HepG2 (cell line): ENCODE measurements at regions not wholly inside any gene's neighbourhood (a gene's known extent, or its start where the extent isn't known, plus 50 kb on each side); places are given as distances from the start of the nearest gene placed in this dataset.

Experiments
- ATAC-seq: fragments of 200-7000 bp; cut with Tn5 transposase; 3 replicates; pipeline ENCODE4 v1.9.1; 2020; ENCODE audit warnings: mild to moderate bottlenecking, moderate library complexity
- BruUV-seq: library from RNA; stranded (reverse); fragments of 400-500 nt; replicated peaks from 2 replicates; lab custom pipeline; 2021; lab: Mats Ljungman, UMichigan
- CTCF ChIA-PET: fragments of 300-600 bp; formaldehyde crosslinking; extraction: SDS; loops from one replicate; lab custom pipeline; 2021; ENCODE audit warnings: low total read pairs, inconsistent platforms, low intra/inter-chr PET ratio; lab: Yijun Ruan, JAX
- POLR2A ChIA-PET: fragments of 350-600 bp; sonication (Branson Sonifier 250); formaldehyde crosslinking; loops from one replicate; lab custom pipeline; 2020; ENCODE audit warnings: antibody characterized with exemption, inconsistent platforms; lab: Yijun Ruan, JAX
- DNase-seq: peaks from one replicate; pipeline ENCODE4 v3.0.0-alpha.2; 2015; ENCODE audit warnings: low spot score
- FAIRE-seq: peaks from 3 replicates; lab custom pipeline; 2011; peaks lifted over from hg19 to GRCh38; lab: Jason Lieb, UNC
- H2AFZ ChIP-seq: one replicate; pipeline ENCODE4 v1.6.1; 2011; ENCODE audit warnings: low read length, inconsistent platforms
- H3K27ac ChIP-seq: fragments of 300-600 bp; 3 replicates; pipeline ENCODE4 v1.8.0; 2011; ENCODE audit warnings: mixed run types, mild to moderate bottlenecking, mixed read lengths, low read length, inconsistent platforms; ENCODE audit not compliant: insufficient read depth; ENCODE audit errors: extremely low read length
- H3K27me3 ChIP-seq, 2 experiments: fragments of 200-600 bp in 1 of 2; 2 replicates in 1 of 2; 3 replicates in 1 of 2; pipeline versions ENCODE4 v1.6.0 to v1.8.0; 2011; ENCODE audit warnings: low read length in 2 of 2, mild to moderate bottlenecking in 2 of 2, moderate library complexity in 2 of 2, inconsistent platforms in 1 of 2; ENCODE audit not compliant: insufficient read depth in 2 of 2, control insufficient read depth in 1 of 2
- H3K36me3 ChIP-seq, 2 experiments: fragments of 200-600 bp in 1 of 2; replicated peaks in 1 of 2; 2 replicates in 1 of 2; 3 replicates in 1 of 2; pipeline versions ENCODE4 v1.5.1 to v1.8.0; 2011; ENCODE audit warnings: low read length in 2 of 2, inconsistent platforms in 1 of 2; ENCODE audit not compliant: insufficient read depth in 2 of 2, control insufficient read depth in 1 of 2
- H3K4me1 ChIP-seq: 2 replicates; pipeline ENCODE4 v1.5.1; 2012; ENCODE audit warnings: low read length, inconsistent platforms; ENCODE audit not compliant: insufficient read depth
- H3K4me2 ChIP-seq: 2 replicates; pipeline ENCODE4 v1.6.0; 2011; ENCODE audit warnings: low read depth, low read length, inconsistent platforms
- H3K4me3 ChIP-seq, 3 experiments: fragments of 200-600 bp in 1 of 3; sonication (generic), shearing (Covaris generic) in 1 of 3; replicated peaks in 1 of 3; 2 replicates each; pipeline ENCODE4 v1.5.1; 2011 to 2016; ENCODE audit warnings: low read length in 3 of 3, inconsistent platforms in 2 of 3, low read depth in 2 of 3, mild to moderate bottlenecking in 2 of 3, control low read depth in 1 of 3, mixed read lengths in 1 of 3; ENCODE audit not compliant: insufficient read depth in 1 of 3
- H3K79me2 ChIP-seq: one replicate; pipeline ENCODE4 v1.6.1; 2011; ENCODE audit warnings: low read length, inconsistent platforms; ENCODE audit not compliant: insufficient read depth
- H3K9ac ChIP-seq: 2 replicates; pipeline ENCODE4 v1.6.0; 2011; ENCODE audit warnings: mild to moderate bottlenecking, low read depth, low read length, inconsistent platforms; ENCODE audit not compliant: insufficient read depth
- H3K9me3 ChIP-seq: 2 replicates; pipeline ENCODE4 v1.5.1; 2012; ENCODE audit warnings: mild to moderate bottlenecking, low read length
- H4K20me1 ChIP-seq: 2 replicates; pipeline ENCODE4 v1.6.0; 2011; ENCODE audit warnings: inconsistent platforms, mild to moderate bottlenecking, low read length, moderate library complexity; ENCODE audit not compliant: insufficient read depth
- KDM5A ChIP-seq: fragments of 200-600 bp; sonication (generic); IDR thresholded peaks from 2 replicates; pipeline ENCODE4 v1.7.0; 2018; ENCODE audit warnings: antibody characterized with exemption, mild to moderate bottlenecking, low read length, borderline replicate concordance
- MIER3 ChIP-seq: IDR thresholded peaks from 2 replicates; pipeline ENCODE4 v1.6.1; 2016; ENCODE audit warnings: missing compliant biosample characterization, borderline replicate concordance
- PHF8 ChIP-seq: sonication (generic); formaldehyde crosslinking; IDR thresholded peaks from 2 replicates; pipeline ENCODE4 v1.5.0; 2020; ENCODE audit warnings: missing genetic modification reagents
- PRPF4 ChIP-seq: fragments of 200-400 bp; formaldehyde crosslinking; IDR thresholded peaks from 2 replicates; pipeline ENCODE4 v1.6.1; 2016; ENCODE audit warnings: low read length, low read depth; ENCODE audit not compliant: poor library complexity, severe bottlenecking
- RCOR2 ChIP-seq: IDR thresholded peaks from 2 replicates; pipeline ENCODE4 v1.6.1; 2016; ENCODE audit warnings: missing biosample characterization, missing genetic modification reagents
- SMAD1 ChIP-seq: sonication (generic); formaldehyde crosslinking; IDR thresholded peaks from 2 replicates; pipeline ENCODE4 v1.4.0; 2020; ENCODE audit warnings: missing genetic modification reagents, low read depth, mild to moderate bottlenecking, borderline replicate concordance
- TAF15 ChIP-seq: fragments of 200-400 bp; formaldehyde crosslinking; IDR thresholded peaks from one replicate; pipeline ENCODE4 v1.6.1; 2018; ENCODE audit warnings: mild to moderate bottlenecking, low read depth, low read length; ENCODE audit not compliant: poor library complexity, severe bottlenecking
- TOE1 ChIP-seq: sonication (generic); formaldehyde crosslinking; IDR thresholded peaks from 2 replicates; pipeline ENCODE4 v1.4.0; 2020; ENCODE audit warnings: mild to moderate bottlenecking, missing genetic modification reagents
- ZFP41 ChIP-seq: sonication (generic); formaldehyde crosslinking; IDR thresholded peaks from 2 replicates; pipeline ENCODE4 v1.4.0; 2020; ENCODE audit warnings: mild to moderate bottlenecking, missing genetic modification reagents, borderline replicate concordance
- ZNF546 ChIP-seq: sonication (generic); formaldehyde crosslinking; conservative IDR thresholded peaks from 2 replicates; pipeline ENCODE4 v1.8.1; 2023; ENCODE audit warnings: mild to moderate bottlenecking, missing genetic modification reagents
- ZNF557 ChIP-seq: sonication (generic); formaldehyde crosslinking; IDR thresholded peaks from 2 replicates; pipeline ENCODE4 v1.4.0; 2020; ENCODE audit warnings: missing genetic modification reagents
- ZNF564 ChIP-seq: sonication (generic); formaldehyde crosslinking; IDR thresholded peaks from 2 replicates; pipeline ENCODE4 v1.8.1; 2023; ENCODE audit warnings: mild to moderate bottlenecking, missing genetic modification reagents
- ZNF570 ChIP-seq: sonication (generic); formaldehyde crosslinking; IDR thresholded peaks from 2 replicates; pipeline ENCODE4 v1.4.0; 2020; ENCODE audit warnings: mild to moderate bottlenecking, missing genetic modification reagents, borderline replicate concordance
- ZNF678 ChIP-seq: sonication (generic); formaldehyde crosslinking; IDR thresholded peaks from 2 replicates; pipeline ENCODE4 v1.4.0; 2020; ENCODE audit warnings: mild to moderate bottlenecking, missing genetic modification reagents
- WGBS: methylation state at CpG from one replicate; pipeline ENCODE4 v1.1.6; 2017; ENCODE audit warnings: low lambda C conversion rate; 5-methylcytosine and 5-hydroxymethylcytosine counted together
- in situ Hi-C: cut with HindIII; loops from 2 replicates; pipeline ENCODE4 v1.10.0; 2017; ENCODE audit warnings: low pct_unique_long_range_greater_than_20kb; ENCODE audit not compliant: extremely low pct_ligation_motif_present
- intact Hi-C: fragments of 100-400 bp; cut with micrococcal nuclease; formaldehyde crosslinking; loops from one replicate; pipeline ENCODE4 v1.10.0; 2022; ENCODE audit not compliant: unreplicated experiment
- TF ChIP-seq, protein P1 (sequence below): sonication (generic); formaldehyde crosslinking; IDR thresholded peaks from 2 replicates; pipeline ENCODE4 v1.4.0; 2020; ENCODE audit warnings: mild to moderate bottlenecking, low read depth, missing genetic modification reagents
- TF ChIP-seq, protein P2 (sequence below): sonication (generic); formaldehyde crosslinking; IDR thresholded peaks from 2 replicates; pipeline ENCODE4 v1.5.0; 2020; ENCODE audit warnings: mild to moderate bottlenecking, missing genetic modification reagents, borderline replicate concordance
- TF ChIP-seq, protein P3 (sequence below): sonication (generic); formaldehyde crosslinking; IDR thresholded peaks from 2 replicates; pipeline ENCODE4 v1.8.0; 2022; ENCODE audit warnings: missing genetic modification reagents, mild to moderate bottlenecking, moderate library complexity, borderline replicate concordance
- TF ChIP-seq, protein P4 (sequence below): sonication (generic); formaldehyde crosslinking; IDR thresholded peaks from 2 replicates; pipeline ENCODE4 v1.4.0; 2020; ENCODE audit warnings: missing genetic modification reagents

DNA sequence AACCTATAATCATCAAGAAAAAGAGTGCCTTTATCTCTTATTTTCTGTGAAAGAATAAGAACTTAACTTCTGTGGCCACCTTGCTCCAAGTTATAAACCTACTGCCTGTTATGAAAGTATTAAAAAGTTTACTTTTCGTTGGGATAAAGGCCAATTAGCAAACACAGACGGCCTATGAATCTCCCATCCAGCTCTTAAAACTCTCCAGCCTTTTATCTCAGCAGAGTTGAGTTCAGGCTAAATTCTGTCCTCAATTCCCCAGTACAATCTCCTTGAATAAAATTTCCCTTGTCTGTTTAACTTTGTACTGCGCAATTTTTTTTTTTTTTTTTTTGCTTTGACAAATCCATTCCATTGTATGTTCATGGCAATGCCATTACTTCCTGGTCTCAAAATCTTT, 1058.4 kb downstream of the SLITRK5 start:
- H3K27me3 ChIP-seq = no peaks in the 10 kb centered on the region
- no peaks in the 10 kb centered on the region for H3K4me1 ChIP-seq
- no peak for ATAC-seq
- no peak overlapping the region for H3K4me2 ChIP-seq
- intact Hi-C loops = no loop called here
- no peak for DNase-seq
- no peak overlapping the region for H3K4me3 ChIP-seq
- in situ Hi-C loops = no loop called here
- H3K27ac ChIP-seq = no peak overlapping the region
- WGBS = 0% methylated on average over 3 of the region's 3 CpGs
- POLR2A ChIA-PET = no interaction called here
- no peak overlapping the region for H2AFZ ChIP-seq
- H3K79me2 ChIP-seq = no peaks in the 10 kb centered on the region
- no peak for FAIRE-seq
- BruUV-seq = no TSS peak
- peaks cover 17% of the 10 kb centered on the region; the same call in 1 of the 2 replicates for H3K9me3 ChIP-seq
- H3K36me3 ChIP-seq = no peaks in the 10 kb centered on the region
- CTCF ChIA-PET = no interaction called here
- H4K20me1 ChIP-seq = no peaks in the 10 kb centered on the region
- no peak overlapping the region for H3K9ac ChIP-seq
- no peak for TF ChIP-seq KDM5A
- TF ChIP-seq, protein P1, sequence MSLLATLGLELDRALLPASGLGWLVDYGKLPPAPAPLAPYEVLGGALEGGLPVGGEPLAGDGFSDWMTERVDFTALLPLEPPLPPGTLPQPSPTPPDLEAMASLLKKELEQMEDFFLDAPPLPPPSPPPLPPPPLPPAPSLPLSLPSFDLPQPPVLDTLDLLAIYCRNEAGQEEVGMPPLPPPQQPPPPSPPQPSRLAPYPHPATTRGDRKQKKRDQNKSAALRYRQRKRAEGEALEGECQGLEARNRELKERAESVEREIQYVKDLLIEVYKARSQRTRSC = no peak
- TF ChIP-seq, protein P2, sequence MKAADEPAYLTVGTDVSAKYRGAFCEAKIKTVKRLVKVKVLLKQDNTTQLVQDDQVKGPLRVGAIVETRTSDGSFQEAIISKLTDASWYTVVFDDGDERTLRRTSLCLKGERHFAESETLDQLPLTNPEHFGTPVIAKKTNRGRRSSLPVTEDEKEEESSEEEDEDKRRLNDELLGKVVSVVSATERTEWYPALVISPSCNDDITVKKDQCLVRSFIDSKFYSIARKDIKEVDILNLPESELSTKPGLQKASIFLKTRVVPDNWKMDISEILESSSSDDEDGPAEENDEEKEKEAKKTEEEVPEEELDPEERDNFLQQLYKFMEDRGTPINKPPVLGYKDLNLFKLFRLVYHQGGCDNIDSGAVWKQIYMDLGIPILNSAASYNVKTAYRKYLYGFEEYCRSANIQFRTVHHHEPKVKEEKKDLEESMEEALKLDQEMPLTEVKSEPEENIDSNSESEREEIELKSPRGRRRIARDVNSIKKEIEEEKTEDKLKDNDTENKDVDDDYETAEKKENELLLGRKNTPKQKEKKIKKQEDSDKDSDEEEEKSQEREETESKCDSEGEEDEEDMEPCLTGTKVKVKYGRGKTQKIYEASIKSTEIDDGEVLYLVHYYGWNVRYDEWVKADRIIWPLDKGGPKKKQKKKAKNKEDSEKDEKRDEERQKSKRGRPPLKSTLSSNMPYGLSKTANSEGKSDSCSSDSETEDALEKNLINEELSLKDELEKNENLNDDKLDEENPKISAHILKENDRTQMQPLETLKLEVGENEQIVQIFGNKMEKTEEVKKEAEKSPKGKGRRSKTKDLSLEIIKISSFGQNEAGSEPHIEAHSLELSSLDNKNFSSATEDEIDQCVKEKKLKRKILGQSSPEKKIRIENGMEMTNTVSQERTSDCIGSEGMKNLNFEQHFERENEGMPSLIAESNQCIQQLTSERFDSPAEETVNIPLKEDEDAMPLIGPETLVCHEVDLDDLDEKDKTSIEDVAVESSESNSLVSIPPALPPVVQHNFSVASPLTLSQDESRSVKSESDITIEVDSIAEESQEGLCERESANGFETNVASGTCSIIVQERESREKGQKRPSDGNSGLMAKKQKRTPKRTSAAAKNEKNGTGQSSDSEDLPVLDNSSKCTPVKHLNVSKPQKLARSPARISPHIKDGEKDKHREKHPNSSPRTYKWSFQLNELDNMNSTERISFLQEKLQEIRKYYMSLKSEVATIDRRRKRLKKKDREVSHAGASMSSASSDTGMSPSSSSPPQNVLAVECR (CRISPR knock-in tag) = no peak
- TF ChIP-seq PHF8 = no peak
- TF ChIP-seq, protein P3, sequence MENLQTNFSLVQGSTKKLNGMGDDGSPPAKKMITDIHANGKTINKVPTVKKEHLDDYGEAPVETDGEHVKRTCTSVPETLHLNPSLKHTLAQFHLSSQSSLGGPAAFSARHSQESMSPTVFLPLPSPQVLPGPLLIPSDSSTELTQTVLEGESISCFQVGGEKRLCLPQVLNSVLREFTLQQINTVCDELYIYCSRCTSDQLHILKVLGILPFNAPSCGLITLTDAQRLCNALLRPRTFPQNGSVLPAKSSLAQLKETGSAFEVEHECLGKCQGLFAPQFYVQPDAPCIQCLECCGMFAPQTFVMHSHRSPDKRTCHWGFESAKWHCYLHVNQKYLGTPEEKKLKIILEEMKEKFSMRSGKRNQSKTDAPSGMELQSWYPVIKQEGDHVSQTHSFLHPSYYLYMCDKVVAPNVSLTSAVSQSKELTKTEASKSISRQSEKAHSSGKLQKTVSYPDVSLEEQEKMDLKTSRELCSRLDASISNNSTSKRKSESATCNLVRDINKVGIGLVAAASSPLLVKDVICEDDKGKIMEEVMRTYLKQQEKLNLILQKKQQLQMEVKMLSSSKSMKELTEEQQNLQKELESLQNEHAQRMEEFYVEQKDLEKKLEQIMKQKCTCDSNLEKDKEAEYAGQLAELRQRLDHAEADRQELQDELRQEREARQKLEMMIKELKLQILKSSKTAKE (CRISPR knock-in tag) = no peak
- no peak for TF ChIP-seq PRPF4
- no peak for TF ChIP-seq TAF15
- no peak for TF ChIP-seq ZNF678 (CRISPR knock-in tag)
- no peak for TF ChIP-seq ZNF557 (CRISPR knock-in tag)
- TF ChIP-seq SMAD1 (CRISPR knock-in tag) = no peak
- TF ChIP-seq, protein P4, sequence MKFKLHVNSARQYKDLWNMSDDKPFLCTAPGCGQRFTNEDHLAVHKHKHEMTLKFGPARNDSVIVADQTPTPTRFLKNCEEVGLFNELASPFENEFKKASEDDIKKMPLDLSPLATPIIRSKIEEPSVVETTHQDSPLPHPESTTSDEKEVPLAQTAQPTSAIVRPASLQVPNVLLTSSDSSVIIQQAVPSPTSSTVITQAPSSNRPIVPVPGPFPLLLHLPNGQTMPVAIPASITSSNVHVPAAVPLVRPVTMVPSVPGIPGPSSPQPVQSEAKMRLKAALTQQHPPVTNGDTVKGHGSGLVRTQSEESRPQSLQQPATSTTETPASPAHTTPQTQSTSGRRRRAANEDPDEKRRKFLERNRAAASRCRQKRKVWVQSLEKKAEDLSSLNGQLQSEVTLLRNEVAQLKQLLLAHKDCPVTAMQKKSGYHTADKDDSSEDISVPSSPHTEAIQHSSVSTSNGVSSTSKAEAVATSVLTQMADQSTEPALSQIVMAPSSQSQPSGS (CRISPR knock-in tag) = no peak
- TF ChIP-seq ZNF570 (CRISPR knock-in tag) = no peak
- TF ChIP-seq MIER3 (CRISPR knock-in tag) = no peak
- TF ChIP-seq ZFP41 = no peak
- no peak for TF ChIP-seq ZNF564 (CRISPR knock-in tag)
- TF ChIP-seq ZNF546 (CRISPR knock-in tag) = no peak
- TF ChIP-seq RCOR2 (CRISPR knock-in tag) = no peak
- TF ChIP-seq TOE1 = no peak
